IPS DF 6.9 (cell line): ENCODE measurements at regions not wholly inside any gene's neighbourhood (a gene's known extent, or its start where the extent isn't known, plus 50 kb on each side); places are given as distances from the start of the nearest gene placed in this dataset.

Experiments used
- DNase-seq: peaks from one replicate; pipeline ENCODE4 v3.0.0-alpha.2; 2013; ENCODE audit warnings: low read depth, low spot score
- H3K27ac ChIP-seq: one replicate; pipeline ENCODE4 v1.5.1; 2013; ENCODE audit warnings: low read length, control low read depth
- H3K27me3 ChIP-seq: 2 replicates; pipeline ENCODE4 v1.6.1; 2013; ENCODE audit warnings: mild to moderate bottlenecking, low read length; ENCODE audit not compliant: control insufficient read depth, insufficient read depth
- H3K36me3 ChIP-seq: 2 replicates; pipeline ENCODE4 v1.6.1; 2013; ENCODE audit warnings: low read length; ENCODE audit not compliant: control insufficient read depth, insufficient read depth
- H3K4me1 ChIP-seq: 2 replicates; pipeline ENCODE4 v1.6.1; 2013; ENCODE audit warnings: low read length; ENCODE audit not compliant: control insufficient read depth, insufficient read depth
- H3K4me3 ChIP-seq: 2 replicates; pipeline ENCODE4 v1.5.1; 2013; ENCODE audit warnings: mild to moderate bottlenecking, low read length
- H3K9me3 ChIP-seq: 2 replicates; pipeline ENCODE4 v1.6.1; 2013; ENCODE audit warnings: low read length, inconsistent platforms; ENCODE audit not compliant: control insufficient read depth, insufficient read depth
- WGBS: extraction: QIAGEN DNeasy Blood & Tissue Kit; methylation state at CpG from one replicate; pipeline ENCODE4 v1.1.7; 2013; ENCODE audit warnings: mixed read lengths, missing lambda C conversion rate; ENCODE audit not compliant: insufficient read length, insufficient coverage; 5-methylcytosine and 5-hydroxymethylcytosine counted together

DNA sequence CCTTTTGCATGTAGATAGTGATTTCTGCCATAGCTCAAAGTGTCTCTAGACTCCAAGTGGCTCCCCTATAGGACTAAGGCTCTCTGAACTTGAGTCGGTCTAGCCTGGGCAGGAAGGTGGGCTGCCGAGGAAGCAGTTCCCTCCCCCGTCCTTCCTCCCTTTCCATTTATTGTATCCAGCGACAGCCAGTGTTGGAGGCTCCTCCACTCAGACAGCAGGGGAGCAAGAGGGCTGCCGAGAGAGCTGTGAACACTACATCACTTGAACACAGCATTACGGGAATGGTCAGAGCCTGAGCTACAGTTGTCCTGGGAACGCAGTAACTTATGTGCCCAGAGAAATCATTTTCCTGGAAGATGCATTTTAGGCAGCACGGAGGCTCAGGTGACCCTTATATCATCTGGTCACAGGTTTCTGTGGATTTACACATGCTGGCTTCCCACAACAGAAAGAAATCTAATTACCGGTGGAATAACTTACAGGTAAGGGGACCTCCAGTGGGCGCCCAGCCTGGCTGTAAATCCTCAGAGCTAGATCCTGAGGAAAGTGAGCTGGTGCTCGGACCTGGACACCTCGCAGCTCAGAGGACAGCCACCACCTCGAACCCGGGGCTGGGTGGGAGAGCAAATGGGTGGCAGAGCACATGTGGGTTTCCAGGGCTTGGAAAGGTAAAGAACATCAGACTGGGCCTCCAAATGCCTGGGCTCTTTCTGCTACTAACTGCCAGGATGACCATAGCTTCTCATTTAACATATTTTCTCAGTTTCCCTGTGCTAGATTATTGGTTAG, 197.1 kb downstream of the UACA start:
- no CpG with 5 or more reads among the region's 14 CpGs for WGBS
- DNase-seq: no peak
- Histone ChIP-seq H3K9me3 (no peaks in the 10 kb centered on the region), H3K27me3 (no peaks in the 10 kb centered on the region), H3K36me3 (no peaks in the 10 kb centered on the region), H3K4me1 (no peaks in the 10 kb centered on the region), H3K27ac (no peak overlapping the region), H3K4me3 (no peak overlapping the region)

DNA sequence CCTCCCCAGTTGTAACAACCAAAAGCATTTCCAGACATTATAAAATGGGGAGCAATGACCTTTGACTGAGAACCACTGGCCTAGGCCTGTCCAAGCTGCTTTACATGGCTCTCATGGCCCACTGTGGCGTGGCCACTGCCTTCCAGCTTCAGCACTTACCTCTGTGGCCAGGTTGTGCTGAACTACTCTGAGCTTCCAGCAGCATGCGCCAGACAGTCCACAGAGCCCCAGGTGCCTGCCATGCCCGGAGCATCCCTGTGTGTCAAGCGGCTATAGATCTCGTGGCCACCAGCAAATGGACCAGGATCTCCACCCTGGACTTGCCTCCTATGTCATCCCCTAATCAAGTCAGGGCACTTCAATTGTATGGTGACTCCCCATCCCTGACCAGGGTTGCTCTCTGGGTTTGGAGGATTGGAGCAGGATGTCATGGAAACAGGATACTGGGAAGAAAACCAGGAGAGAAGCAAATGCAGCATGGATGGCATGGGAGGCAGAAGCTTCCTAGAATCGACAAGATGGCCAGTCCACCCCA, 199.7 kb downstream of the UACA start:
- Histone ChIP-seq H3K9me3 (no peaks in the 10 kb centered on the region), H3K27me3 (no peaks in the 10 kb centered on the region), H3K27ac (no peak overlapping the region), H3K4me1 (no peaks in the 10 kb centered on the region), H3K36me3 (no peaks in the 10 kb centered on the region), H3K4me3 (no peak overlapping the region)
- no peak for DNase-seq
- WGBS: no CpG with 5 or more reads among the region's 6 CpGs

DNA sequence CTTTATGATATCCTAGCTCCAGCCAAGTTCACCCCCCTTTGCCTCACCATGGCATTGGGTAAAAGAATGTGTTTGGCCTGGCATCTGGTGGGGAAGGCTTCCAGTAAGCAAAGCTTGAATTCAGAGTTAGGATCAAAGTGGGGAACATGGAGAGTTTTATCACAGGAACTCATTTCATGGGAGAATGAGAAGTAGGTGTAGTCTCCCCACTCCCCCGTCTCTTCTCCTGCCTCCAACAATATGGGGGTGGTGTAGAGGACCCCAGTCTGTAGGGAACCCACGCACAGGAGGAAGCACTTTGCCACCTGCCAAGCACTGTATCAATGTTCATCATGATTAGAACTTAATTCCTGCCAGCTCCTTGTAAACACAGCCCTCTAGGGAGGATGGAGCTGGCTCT, 200.5 kb downstream of the UACA start:
- Histone ChIP-seq H3K4me3 (no peak overlapping the region), H3K27ac (no peak overlapping the region), H3K9me3 (no peaks in the 10 kb centered on the region), H3K36me3 (no peaks in the 10 kb centered on the region), H3K4me1 (no peaks in the 10 kb centered on the region), H3K27me3 (no peaks in the 10 kb centered on the region)
- WGBS: no CpG with 5 or more reads among the region's 2 CpGs
- no peak for DNase-seq

DNA sequence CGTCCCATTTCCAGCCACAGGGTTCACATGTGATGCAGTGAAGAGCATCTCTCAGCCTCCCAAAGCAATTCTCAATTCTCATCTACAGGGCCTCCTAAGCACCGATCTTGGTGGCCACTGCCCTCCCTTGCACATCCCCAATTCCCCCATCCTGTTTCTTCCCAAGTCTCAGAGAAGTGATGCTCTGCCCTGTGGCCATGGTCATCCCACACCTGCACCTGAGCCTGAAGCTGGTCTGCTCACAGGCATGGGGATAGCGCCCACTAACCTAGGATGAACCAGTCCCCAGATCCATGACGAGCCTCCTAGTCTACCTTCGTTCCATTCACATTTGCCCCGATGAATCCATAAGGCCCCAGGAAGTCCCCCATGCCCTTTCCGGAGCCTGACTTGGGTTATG, 201.5 kb downstream of the UACA start:
- Histone ChIP-seq H3K4me3 (no peak overlapping the region), H3K36me3 (no peaks in the 10 kb centered on the region), H3K4me1 (no peaks in the 10 kb centered on the region), H3K27me3 (no peaks in the 10 kb centered on the region), H3K9me3 (no peaks in the 10 kb centered on the region), H3K27ac (no peak overlapping the region)
- no CpG with 5 or more reads among the region's 7 CpGs for WGBS
- DNase-seq: no peak

DNA sequence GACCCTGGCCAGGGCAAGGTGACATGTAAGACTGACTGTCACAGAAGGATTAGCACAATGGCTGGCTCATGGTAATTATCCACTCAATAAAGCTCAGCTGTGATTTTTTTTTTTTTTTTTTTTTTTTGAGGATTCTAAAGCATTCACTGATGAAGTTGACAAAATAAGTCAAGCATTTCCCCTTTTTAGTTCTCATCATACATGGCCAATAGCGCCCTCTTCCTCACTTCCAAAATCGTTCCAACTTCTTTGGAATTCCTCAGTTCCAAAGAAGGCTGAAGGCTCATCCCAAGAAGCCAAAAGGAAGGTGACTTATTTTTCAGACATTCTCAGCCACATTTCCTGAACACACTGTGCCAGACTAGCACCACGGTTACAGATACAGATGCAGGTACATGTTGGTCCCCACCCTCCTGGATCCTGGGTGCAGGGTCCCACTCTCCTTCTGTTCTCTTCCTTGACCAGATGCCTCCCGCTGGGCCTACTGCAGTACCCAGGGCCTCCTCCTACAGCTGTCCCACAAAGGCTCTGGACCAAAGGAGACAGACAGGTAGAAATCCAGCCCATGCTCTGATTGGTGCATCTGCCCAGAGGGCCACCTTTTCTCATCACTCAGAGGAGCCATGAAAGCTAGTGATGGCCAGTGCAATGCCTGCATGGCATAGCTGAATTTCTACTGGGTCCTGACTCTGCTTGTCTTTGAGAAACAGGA, 202.6 kb downstream of the UACA start:
- Histone ChIP-seq H3K4me1 (no peaks in the 10 kb centered on the region), H3K27ac (no peak overlapping the region), H3K27me3 (no peaks in the 10 kb centered on the region), H3K36me3 (no peaks in the 10 kb centered on the region), H3K9me3 (no peaks in the 10 kb centered on the region), H3K4me3 (no peak overlapping the region)
- no CpG with 5 or more reads among the region's 4 CpGs for WGBS
- DNase-seq: no peak

DNA sequence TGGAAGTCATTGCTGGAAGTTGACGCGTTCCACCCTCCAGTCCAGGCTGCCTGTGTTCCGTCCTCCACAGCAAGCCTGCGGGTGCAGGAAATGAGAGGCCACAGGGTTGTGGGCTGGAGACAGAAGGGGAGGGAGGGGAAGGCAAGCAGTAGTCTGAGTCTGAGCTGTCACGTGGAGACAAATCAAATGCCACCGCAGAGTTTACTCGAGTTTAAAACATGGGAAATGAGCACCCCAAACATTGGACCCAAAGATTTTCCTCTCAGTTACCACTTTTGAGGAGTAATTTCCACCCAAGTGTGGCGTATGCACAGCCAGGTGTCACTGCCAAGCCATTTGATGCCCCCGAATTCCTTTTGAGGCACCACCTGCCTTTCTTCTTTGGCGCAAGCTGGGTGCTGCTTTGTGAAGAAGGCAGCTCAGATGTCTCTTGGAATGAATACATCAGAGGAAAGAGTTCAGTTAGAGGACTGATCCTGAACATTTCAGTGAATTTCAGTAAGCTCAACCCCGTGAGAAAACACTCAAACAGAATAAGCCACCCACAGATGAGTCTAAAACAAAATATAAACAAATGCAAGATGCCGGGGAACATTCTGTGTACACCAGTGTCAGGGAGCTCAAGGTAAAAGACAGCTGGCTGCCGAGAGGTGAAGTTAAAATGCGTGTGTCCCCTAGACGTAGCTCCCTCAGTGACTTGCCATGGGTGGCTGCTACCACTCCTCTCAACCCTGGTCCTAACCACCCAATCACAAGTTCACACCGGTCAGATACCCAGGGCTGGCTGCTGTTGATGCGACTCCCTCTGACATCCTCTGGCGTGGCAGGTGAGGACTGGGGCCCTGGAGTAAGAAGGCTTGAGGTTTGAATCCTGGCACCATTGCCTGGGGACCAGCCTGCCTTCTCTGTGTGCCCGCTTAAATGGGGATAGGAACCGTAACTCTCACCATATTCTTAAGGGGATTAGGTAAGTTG, 203.8 kb downstream of the UACA start:
- no peak for DNase-seq
- H3K27ac ChIP-seq: no peak overlapping the region
- WGBS: no CpG with 5 or more reads among the region's 20 CpGs
- H3K4me3 ChIP-seq: no peak overlapping the region
- no peaks in the 10 kb centered on the region for H3K4me1 ChIP-seq
- H3K27me3 ChIP-seq: no peaks in the 10 kb centered on the region
- H3K36me3 ChIP-seq: no peaks in the 10 kb centered on the region
- no peaks in the 10 kb centered on the region for H3K9me3 ChIP-seq

DNA sequence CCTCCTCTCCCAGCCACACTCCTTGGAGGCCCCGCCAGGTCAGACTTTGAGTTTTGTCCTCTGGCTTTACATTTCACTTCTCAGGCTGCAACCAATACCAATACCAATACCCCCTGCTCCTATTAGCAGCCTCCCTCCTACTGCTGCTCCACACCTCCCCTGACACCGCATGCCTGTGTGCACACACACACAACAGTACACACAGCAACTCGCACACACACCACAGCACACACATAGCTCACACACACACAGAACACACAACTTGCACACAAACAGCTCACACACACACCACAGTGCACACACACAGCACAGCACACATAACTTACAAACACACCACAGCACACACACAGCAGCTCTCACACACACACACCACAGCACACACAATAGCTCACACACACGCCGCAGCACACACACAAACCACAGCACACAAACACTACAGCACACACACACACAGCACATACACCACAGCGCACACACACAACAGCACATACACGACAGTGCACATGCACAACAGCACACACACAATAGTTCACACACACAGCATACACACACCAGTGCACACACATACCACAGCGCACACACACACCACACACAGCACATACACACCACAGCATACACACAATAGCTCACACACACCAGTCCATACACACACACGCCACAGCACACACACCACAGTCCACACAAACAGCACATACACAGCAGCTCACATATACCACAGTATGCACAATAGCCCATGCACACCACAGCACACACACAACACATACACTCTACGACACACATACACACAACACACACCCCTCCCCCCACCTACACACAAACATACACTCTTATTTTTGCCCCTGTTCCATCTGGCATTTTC, 204.7 kb downstream of the UACA start:
- Histone ChIP-seq H3K36me3 (no peaks in the 10 kb centered on the region), H3K4me3 (no peak overlapping the region), H3K27me3 (no peaks in the 10 kb centered on the region), H3K4me1 (no peaks in the 10 kb centered on the region), H3K9me3 (no peaks in the 10 kb centered on the region), H3K27ac (no peak overlapping the region)
- DNase-seq: no peak
- 100% methylated on average over 1 of the region's 10 CpGs for WGBS

DNA sequence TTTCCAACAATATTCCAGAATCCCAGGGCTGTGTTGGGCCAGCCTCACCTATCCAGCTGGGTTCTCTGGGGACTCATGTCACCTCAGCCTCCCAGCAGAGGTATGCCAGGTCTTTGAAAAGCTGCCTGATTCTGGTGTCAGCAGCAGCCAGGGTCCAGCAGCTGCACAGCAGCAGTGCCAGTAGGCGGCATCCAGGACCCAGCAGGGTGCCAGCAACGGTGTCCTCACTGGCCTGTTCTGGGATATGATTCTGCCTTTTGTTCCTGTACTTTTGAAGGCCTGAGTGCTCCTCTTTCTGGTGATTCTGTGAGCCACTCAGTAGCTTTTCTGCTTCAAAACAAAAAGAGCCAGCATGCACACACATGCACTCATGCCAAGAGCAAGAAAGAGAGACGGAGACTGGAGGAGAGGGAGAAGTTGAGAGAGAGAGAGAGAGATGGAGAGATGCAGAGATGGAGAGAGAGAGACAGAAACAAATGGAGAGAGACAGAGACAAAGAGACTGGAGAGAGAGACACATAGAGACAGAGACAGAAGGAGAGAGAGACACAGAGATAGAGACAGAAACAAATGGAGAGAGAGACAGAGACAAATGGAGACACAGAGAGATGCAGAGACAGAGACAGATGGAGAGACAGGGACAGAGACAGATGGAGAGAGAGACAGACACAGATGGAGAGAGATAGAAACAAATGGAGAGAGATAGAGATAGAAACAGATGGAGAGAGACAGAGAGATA, 205.7 kb downstream of the UACA start:
- WGBS: no CpG with 5 or more reads among the region's 3 CpGs
- no peaks in the 10 kb centered on the region for H3K27me3 ChIP-seq

DNA sequence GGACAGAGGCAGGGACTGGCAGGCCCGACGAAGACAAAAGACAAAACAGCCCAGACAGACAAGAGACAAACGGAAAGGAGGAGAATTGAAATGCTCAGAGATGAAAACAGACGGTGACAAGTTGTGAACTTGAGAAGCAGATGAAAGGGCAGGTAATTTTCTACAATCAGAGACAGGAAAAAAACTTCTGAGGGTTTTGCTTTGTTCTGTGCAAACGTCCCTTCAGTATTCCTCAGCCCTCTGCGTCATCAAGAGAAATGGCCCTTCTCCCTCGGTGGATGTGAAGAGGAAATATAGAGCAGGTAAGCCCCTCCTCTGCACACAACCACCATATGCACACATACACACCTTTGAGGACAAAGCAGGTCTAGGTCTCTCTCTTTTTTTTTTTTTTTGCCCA, 206.6 kb downstream of the UACA start:
- Histone ChIP-seq H3K27me3 (no peaks in the 10 kb centered on the region), H3K36me3 (no peaks in the 10 kb centered on the region), H3K4me3 (no peak overlapping the region), H3K4me1 (no peaks in the 10 kb centered on the region), H3K27ac (no peak overlapping the region), H3K9me3 (no peaks in the 10 kb centered on the region)
- DNase-seq: no peak
- WGBS: no CpG with 5 or more reads among the region's 7 CpGs

More for the DNA sequence above, 205.7 kb downstream of the UACA start:
- Histone ChIP-seq H3K36me3 (no peaks in the 10 kb centered on the region), H3K9me3 (no peaks in the 10 kb centered on the region), H3K27ac (no peak overlapping the region), H3K4me1 (no peaks in the 10 kb centered on the region), H3K4me3 (no peak overlapping the region)
- DNase-seq: no peak
